NCI-H446 treated with DMSO at 0.1 percent for 48 hours (cell line): ENCODE measurements at regions not wholly inside any gene's neighbourhood (a gene's known extent, or its start where the extent isn't known, plus 50 kb on each side); places are given as distances from the start of the nearest gene placed in this dataset.
A peak's percentile ranks its signal among the peaks of the same experiment; 100 is the strongest.

Experiments
- DNase-seq: peaks from one replicate; lab custom pipeline; 2025; lab: John Stamatoyannopoulos, UW

GRCh38 chr9:13485068-13485596 lies 205.6 kb upstream of the MPDZ start:
- DNase-seq: no peak

GRCh38 chr9:13484186-13484585 lies 204.7 kb upstream of the MPDZ start:
- no peak for DNase-seq

GRCh38 chr9:13481274-13481673 lies 201.8 kb upstream of the MPDZ start:
- DNase-seq: no peak

- peak; percentile 67 for DNase-seq
Measured at GRCh38 chr9:13480693-13481092, 201.2 kb upstream of the MPDZ start.

- DNase-seq: no peak
Measured at GRCh38 chr9:13479096-13479495, 199.6 kb upstream of the MPDZ start.

GRCh38 chr9:13478639-13479038 lies 199.1 kb upstream of the MPDZ start:
- DNase-seq: no peak

GRCh38 chr9:13478160-13478559 lies 198.7 kb upstream of the MPDZ start:
- DNase-seq: no peak

GRCh38 chr9:13470836-13471235 lies 191.3 kb upstream of the MPDZ start:
- DNase-seq: no peak

GRCh38 chr9:13467157-13467556 lies 187.7 kb upstream of the MPDZ start:
- DNase-seq: no peak

- DNase-seq: peak; percentile 100
Measured at GRCh38 chr9:13461414-13461991, 182.0 kb upstream of the MPDZ start.

- DNase-seq: no peak
Measured at GRCh38 chr9:13459071-13459470, 179.6 kb upstream of the MPDZ start.

- DNase-seq: no peak
Measured at GRCh38 chr9:13457795-13458194, 178.3 kb upstream of the MPDZ start.

GRCh38 chr9:13450723-13451122 lies 171.2 kb upstream of the MPDZ start:
- DNase-seq: no peak

GRCh38 chr9:13448482-13448881 lies 169.0 kb upstream of the MPDZ start:
- DNase-seq: no peak

- DNase-seq: peak; percentile 79
Measured at GRCh38 chr9:13447843-13448422, 168.4 kb upstream of the MPDZ start.

- DNase-seq: peak; percentile 95
Measured at GRCh38 chr9:13446938-13447842, 167.7 kb upstream of the MPDZ start.

GRCh38 chr9:13446286-13446937 lies 166.9 kb upstream of the MPDZ start:
- peak; percentile 88 for DNase-seq

GRCh38 chr9:13445103-13445500 lies 165.6 kb upstream of the MPDZ start:
- DNase-seq: peak; percentile 100

GRCh38 chr9:13444245-13445102 lies 165.0 kb upstream of the MPDZ start:
- peak; percentile 97 for DNase-seq

- DNase-seq: peak; percentile 99
Measured at GRCh38 chr9:13443346-13444244, 164.1 kb upstream of the MPDZ start.
